ENCODE measurements at regions not wholly inside any gene's neighbourhood (a gene's known extent, or its start where the extent isn't known, plus 50 kb on each side); places are given as distances from the start of the nearest gene placed in this dataset.

DNA sequence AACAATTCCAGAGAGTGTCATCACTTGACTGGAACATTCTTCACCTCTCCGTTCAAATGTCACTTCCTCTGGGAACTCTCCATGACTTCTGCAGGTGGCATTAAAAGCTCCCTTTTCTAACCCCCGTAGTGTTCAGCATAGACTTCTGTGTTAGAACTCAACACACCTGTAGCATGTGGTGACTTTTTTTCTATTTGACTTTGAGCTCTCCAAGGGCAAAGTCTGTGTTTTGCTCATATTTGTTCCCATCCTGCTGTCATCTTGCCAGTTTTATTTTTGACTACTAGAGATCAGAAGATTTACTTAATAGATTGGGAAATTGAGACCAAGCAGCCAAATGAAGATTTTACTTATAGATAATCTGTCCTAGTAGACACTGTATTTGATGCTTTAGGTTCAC lies 367.1 kb downstream of the INSC start:
- no peak for DNase-seq (ENCODE audit: low spot score in 2 of 2)
- no peak for FAIRE-seq

GRCh38 chr11:15483205-15483604 lies 368.5 kb downstream of the INSC start:
- no peak for DNase-seq (ENCODE audit: low spot score in 2 of 2)
- no peak for FAIRE-seq

GRCh38 chr11:15484398-15484797 lies 369.7 kb downstream of the INSC start:
- FAIRE-seq (no peak), DNase-seq (ENCODE audit: low spot score in 2 of 2) (no peak)

DNA sequence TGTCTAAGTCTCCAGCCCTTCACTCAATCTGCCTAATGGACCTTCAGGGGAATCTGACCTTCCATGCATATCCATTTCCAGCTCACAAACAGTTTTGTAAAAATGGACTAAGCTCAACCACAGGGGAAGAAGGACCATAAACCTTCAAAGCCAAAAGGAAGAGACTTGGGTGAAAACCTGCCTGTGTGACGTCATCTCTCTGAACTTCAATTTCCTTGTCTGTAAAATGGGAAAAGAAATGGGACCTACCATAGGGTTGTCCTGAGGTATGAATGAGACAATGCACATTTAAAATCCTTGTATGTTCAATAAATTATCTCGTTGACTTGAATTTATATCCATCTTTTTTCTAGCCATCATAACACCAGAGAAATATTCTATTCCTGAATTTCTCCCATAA lies 370.7 kb downstream of the INSC start:
- FAIRE-seq (no peak), DNase-seq (ENCODE audit: low spot score in 2 of 2) (no peak)

GRCh38 chr11:15489281-15489680 lies 374.6 kb downstream of the INSC start:
- DNase-seq (ENCODE audit: low spot score in 2 of 2) (no peak), FAIRE-seq (no peak)

DNA sequence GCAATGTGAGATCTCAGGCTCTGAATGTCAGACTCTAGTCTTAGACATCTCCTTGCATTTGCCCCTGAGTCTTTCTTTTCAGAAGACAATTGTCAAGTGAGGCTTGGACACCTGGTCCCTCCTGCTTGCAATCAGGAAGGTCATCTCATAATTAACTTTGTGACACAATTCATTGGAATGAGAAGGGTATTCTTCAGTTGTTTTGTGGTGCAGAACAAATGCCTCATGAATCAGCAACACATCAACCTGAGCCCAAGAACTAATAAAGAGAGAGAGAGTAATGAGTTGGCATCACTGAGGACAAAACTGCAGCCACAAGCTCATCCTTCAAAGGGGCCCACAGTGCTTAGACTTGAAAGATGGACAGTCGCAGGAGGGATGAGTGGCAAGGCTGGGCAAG lies 375.8 kb downstream of the INSC start:
- DNase-seq (ENCODE audit: low spot score in 2 of 2) (no peak), FAIRE-seq (no peak)

- FAIRE-seq: no peak
- no peak for DNase-seq (ENCODE audit: low spot score in 2 of 2)
Observed at GRCh38 chr11:15493066-15493465, 378.3 kb downstream of the INSC start.

- DNase-seq (ENCODE audit: low spot score in 2 of 2) (no peak), FAIRE-seq (no peak)
Observed at GRCh38 chr11:15493921-15494620, 379.3 kb downstream of the INSC start.

DNA sequence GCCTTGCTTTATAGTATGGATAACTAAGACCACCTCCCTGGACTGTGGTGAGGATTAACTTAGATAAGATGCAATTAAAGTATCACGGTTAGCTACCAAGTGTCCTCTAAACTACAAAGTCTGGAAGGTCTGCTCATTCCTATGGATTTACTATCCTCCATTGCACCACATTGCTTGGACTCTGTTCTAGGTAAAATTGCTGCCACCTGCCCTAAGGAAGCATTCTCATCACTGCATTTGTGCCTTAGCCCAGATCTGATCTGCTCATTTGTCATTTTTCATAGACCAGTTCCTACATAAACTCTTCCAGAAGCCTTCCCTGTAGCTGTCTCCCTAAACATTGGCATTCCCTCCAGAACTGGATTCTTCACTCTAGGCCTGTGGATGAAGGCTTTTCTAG lies 380.0 kb downstream of the INSC start:
- DNase-seq (ENCODE audit: low spot score in 2 of 2) (no peak), FAIRE-seq (no peak)

DNA sequence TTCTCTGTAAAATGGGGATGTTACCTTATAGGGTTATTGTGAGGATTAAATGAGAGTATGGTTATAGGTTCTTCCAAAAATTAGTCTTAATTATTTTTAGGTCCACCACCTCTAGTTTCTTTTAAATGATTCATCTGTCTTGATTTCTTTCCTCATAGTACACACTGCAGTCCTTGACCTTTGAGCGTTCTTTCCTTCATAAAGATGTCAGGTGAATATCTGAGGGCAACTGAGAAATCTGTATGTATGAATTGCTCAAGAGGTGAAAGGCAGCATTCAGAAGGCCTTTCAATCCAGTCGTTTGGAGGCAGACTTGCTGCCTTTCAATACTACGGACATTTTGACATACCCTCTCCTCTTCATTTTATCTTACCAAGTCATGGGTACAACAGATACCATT lies 380.7 kb downstream of the INSC start:
- FAIRE-seq (no peak), DNase-seq (ENCODE audit: low spot score in 2 of 2) (no peak)

GRCh38 chr11:15497366-15497765 lies 382.6 kb downstream of the INSC start:
- no peak for DNase-seq (ENCODE audit: low spot score in 2 of 2)
- no peak for FAIRE-seq

- FAIRE-seq (no peak), DNase-seq (ENCODE audit: low spot score in 2 of 2) (no peak)
Observed at GRCh38 chr11:15499674-15500073, 385.0 kb downstream of the INSC start.

DNA sequence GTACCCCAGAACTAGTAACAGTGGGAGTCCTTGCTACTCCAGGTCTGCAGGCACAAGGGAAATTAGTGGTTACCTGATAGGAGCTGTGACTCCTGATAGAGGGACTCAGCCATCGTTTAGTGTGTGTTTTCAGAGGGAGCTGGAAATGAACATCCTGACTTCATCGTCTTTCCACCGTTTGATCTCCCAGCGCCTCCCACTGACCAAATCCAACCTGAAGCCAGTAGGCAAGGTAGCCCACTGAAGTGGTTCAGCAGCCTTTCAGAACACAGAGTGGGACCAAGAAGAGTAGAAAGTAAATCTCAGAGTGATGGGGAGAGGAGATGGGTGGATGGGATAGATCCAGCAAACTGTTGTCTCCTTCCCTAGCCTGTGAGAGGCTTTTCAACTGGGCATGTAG lies 385.9 kb downstream of the INSC start:
- DNase-seq (ENCODE audit: low spot score in 2 of 2) (no peak), FAIRE-seq (no peak)

- DNase-seq (ENCODE audit: low spot score in 2 of 2): no peak
- FAIRE-seq: no peak
Observed at GRCh38 chr11:15501566-15501965, 386.8 kb downstream of the INSC start.

DNA sequence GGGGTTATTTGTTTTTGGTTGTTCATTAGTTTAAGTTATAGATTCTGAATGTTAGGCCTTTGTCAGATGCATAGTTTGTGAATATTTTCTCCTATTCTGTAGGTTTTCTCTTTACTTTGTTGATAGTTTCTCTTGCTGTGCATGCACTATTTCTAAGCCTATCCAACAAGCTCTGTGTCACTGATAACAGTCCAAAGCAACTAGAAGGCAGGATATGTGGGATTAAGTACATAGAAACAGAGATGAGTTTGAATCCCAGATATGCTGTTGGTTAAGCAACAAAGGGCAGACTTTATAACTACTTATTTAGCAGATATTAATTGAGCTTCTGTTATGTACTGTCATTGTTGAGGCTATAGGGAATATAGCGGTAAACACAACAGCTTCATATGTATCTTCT lies 390.4 kb downstream of the INSC start:
- FAIRE-seq (no peak), DNase-seq (ENCODE audit: low spot score in 2 of 2) (no peak)

DNA sequence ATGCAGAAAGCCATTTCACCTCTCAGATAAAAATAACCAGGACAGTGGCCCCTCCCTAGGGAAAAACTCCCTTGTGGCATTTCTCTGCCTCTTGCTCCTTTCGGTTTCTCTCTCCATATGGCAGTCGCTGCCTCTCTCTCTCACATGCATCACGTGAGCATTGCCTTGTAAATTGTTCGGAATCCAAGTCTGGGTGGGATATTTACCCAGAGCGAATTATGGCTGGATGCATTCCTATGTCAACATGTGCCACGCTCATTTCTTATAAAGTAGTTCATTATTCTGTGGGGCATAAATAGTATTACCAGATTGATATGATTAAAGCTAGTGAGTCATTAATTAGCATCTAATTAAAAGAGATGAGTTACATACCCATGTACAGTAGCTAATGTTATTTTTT lies 392.9 kb downstream of the INSC start:
- no peak for FAIRE-seq
- no peak for DNase-seq (ENCODE audit: low spot score in 2 of 2)

GRCh38 chr11:15509082-15509481 lies 394.4 kb downstream of the INSC start:
- no peak for FAIRE-seq
- DNase-seq (ENCODE audit: low spot score in 2 of 2): no peak

DNA sequence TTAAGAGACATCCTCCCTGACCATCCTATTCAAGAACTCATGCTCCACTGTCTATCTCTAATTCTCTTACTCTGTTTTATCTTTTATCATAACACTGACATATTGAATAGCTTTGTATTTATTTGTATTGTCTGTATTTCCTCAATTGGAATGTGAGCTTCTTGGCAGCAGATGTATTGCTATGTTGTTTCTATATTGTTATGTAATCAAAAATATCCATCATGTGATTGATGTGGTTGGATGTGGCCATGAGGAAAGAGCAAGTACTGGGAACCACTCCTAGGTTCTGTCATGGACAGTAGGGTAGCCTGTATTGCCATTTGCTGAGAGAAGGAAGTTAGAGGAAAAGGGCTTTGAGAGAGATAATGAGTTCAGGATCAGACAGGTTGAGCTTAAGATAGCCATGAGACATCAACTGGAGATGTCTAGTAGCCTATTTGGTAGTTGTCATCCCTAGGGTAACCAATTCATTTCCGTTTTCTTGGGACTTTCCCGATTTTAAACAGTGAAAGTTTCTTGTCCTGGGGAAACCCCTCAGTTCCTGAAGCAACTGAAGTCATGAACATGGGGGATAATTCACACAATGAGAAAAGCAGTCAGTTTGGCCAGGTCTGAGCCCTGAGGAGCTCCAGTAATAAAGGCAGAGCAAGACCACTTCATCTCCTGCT lies 404.5 kb downstream of the INSC start:
- FAIRE-seq: no peak

DNA sequence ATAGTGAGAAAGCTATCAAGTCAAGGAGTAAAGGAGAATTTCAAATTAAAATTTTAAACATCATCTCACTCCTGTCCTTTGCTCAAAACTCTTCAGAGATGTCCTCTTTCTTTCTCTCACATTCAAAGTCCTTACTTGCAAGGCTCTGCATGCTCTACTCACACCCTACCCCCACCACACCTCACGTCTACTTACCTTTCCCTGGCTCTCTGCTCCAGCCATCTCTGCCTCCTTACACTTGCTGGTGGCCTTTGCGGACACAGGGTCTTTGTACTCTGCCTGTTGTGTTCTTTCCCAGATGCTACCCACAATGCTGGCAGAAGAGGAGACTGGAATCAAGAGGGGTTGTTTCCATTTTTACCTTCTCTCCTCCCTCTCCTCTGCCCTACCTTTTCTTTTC lies 405.2 kb downstream of the INSC start:
- DNase-seq (ENCODE audit: low spot score in 2 of 2) (no peak), FAIRE-seq (no peak)

More for the DNA sequence above, 404.5 kb downstream of the INSC start:
- DNase-seq (ENCODE audit: low spot score in 2 of 2): no peak

DNA sequence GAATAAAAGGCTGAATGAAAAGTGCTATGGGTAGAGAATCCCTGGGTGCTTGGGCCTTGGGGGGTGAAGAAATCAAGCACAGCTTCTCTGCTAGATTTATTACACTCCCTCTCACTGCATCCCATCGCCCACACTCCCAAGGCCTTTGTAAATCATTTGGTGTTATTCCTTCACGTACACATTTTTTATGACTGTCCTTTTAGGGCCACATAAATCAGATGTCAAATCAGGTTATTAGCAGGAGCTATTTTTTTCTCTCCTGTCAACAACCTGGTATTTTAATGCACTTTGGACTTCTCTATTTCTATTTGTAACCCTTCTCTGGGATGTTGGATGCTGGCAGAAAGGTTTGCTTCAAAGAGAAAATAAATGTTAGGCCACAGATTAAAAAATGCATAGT lies 408.8 kb downstream of the INSC start:
- FAIRE-seq (no peak), DNase-seq (ENCODE audit: low spot score in 2 of 2) (no peak)

DNA sequence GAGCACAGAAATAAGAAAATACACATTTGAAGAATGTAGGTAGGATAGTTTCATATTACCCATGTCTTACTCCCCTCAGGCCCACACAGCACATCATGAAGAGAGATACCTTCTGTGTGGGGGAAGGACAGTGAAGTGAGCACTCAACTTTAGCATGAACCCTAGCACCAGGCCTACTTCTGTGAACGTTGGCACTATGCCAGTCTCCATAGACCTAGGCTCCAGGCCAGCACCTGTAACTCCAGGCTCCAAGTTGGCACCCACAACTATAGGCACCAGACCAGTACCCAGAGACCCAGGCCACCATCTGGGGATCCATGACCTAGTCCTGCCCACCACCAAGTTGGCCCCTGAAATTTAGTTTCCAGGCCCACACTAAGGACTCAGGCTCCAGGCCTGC lies 410.9 kb downstream of the INSC start:
- DNase-seq (ENCODE audit: low spot score in 2 of 2): no peak
- FAIRE-seq: no peak

DNA sequence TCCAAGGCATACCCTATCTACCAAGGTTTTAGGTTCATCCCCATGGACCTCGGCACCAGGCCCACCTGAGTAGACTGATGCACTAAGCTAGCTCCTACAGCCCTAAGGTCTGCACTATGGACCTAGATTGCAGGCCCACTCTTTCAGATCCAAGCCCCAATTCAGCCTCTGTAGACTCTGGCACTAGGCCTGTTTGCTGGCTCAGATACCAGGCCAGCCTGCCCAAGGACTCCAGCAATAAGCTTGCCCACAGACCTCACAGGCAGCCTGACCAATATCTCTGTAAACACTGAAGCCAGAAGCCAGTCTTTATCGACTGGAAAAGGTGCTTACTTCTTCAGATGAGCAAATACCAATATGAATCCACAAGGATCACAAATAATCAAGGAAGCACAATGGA lies 411.3 kb downstream of the INSC start:
- DNase-seq (ENCODE audit: low spot score in 2 of 2): no peak
- no peak for FAIRE-seq
